Choroid plexus epithelial cell (primary cell): ENCODE measurements at regions not wholly inside any gene's neighbourhood (a gene's known extent, or its start where the extent isn't known, plus 50 kb on each side); places are given as distances from the start of the nearest gene placed in this dataset.
A peak's percentile ranks its signal among the peaks of the same experiment; 100 is the strongest.
"Not testable (repeated sequence)": the region's sequence is repeated elsewhere in the genome, so short reads cannot be mapped to it uniquely, and the experiment has no call there.

Experiments
- DNase-seq: peaks from one replicate; pipeline ENCODE4 v3.0.0-alpha.2; 2010; ENCODE audit warnings: low read depth
- H3K4me3 ChIP-seq: 2 replicates; pipeline ENCODE4 v1.5.1; 2011; ENCODE audit warnings: low read depth, mild to moderate bottlenecking, control low read depth, low read length, moderate library complexity
- TF ChIP-seq, protein P1 (sequence below): conservative IDR thresholded peaks from 2 replicates; pipeline ENCODE4 v1.5.1; 2011; ENCODE audit warnings: low read depth, mild to moderate bottlenecking, control low read depth, inconsistent platforms, low read length, moderate library complexity

- TF ChIP-seq, protein P1, sequence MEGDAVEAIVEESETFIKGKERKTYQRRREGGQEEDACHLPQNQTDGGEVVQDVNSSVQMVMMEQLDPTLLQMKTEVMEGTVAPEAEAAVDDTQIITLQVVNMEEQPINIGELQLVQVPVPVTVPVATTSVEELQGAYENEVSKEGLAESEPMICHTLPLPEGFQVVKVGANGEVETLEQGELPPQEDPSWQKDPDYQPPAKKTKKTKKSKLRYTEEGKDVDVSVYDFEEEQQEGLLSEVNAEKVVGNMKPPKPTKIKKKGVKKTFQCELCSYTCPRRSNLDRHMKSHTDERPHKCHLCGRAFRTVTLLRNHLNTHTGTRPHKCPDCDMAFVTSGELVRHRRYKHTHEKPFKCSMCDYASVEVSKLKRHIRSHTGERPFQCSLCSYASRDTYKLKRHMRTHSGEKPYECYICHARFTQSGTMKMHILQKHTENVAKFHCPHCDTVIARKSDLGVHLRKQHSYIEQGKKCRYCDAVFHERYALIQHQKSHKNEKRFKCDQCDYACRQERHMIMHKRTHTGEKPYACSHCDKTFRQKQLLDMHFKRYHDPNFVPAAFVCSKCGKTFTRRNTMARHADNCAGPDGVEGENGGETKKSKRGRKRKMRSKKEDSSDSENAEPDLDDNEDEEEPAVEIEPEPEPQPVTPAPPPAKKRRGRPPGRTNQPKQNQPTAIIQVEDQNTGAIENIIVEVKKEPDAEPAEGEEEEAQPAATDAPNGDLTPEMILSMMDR = no peak
These were observed 73.8 kb downstream of the SPRING1 start for GRCh38 chr12:116664085-116664484.

GRCh38 chr12:116662612-116663144 lies 75.2 kb downstream of the SPRING1 start:
- TF ChIP-seq, protein P1 = peak; percentile 31
- no peak overlapping the region for H3K4me3 ChIP-seq
- peak; percentile 48 for DNase-seq

More at GRCh38 chr12:116664085-116664484, 73.8 kb downstream of the SPRING1 start:
- no peak overlapping the region for H3K4me3 ChIP-seq
- no peak for DNase-seq

DNA sequence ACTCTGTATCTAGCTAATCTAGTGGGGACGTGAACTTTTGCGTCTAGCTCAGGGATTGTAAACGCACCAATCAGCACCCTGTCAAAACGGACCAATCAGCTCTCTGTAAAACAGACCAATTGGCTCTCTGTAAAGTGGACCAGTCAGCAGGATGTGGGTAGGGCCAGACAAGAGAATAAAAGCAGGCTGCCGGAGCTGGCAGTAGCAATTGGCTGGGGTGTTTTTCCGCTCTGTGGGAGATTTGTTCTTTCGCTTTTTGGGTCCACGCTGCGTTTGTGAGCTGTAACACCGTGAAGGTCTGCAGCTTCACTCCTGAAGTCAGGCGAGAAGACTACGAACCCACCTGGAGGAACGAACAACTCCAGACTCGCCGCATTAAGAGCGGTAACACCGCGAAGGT lies 76.5 kb downstream of the SPRING1 start:
- no peak overlapping the region for H3K4me3 ChIP-seq
- no peak for DNase-seq
- TF ChIP-seq, protein P1 = no peak

GRCh38 chr12:116660740-116661139 lies 77.1 kb downstream of the SPRING1 start:
- not testable (repeated sequence) for H3K4me3 ChIP-seq, DNase-seq

GRCh38 chr12:116659771-116660481 lies 77.9 kb downstream of the SPRING1 start:
- no peak overlapping the region for H3K4me3 ChIP-seq
- DNase-seq = no peak
- TF ChIP-seq, protein P1 = no peak

DNA sequence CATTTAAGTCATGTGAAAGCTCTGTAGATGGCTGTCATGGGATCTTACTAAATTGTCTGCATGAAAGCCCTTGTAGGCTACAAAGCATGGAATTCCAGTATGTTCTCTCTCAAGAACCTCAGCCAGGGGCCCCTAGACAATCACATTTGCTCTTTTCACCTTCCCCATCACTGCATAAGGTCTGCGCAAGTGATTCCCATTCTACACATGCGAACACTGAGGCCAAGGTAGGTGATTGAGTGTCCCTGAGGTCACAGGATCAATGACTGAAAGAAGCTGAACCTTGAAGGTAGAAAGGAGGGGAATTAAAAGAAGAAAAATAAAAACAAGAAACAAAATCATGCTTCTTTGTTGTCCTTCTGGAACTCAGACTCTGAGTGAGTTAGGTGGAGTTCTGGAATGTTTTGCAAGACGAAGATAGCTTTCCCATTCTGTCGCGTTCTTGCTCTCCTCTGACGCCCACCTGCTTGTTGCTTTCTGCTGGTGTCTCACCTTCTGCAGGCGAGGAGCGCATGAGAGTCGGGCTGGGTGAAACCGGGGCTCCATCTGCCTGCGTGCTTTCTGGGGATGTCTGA lies 79.9 kb downstream of the SPRING1 start:
- H3K4me3 ChIP-seq = peak overlapping the region; percentile 23
- TF ChIP-seq, protein P1 = no peak
- no peak for DNase-seq

GRCh38 chr12:116656306-116656705 lies 81.6 kb downstream of the SPRING1 start:
- TF ChIP-seq, protein P1 = no peak
- no peak for DNase-seq
- H3K4me3 ChIP-seq = no peak overlapping the region
